ENCODE measurements at regions not wholly inside any gene's neighbourhood (a gene's known extent, or its start where the extent isn't known, plus 50 kb on each side); places are given as distances from the start of the nearest gene placed in this dataset.
"Not testable (repeated sequence)": the region's sequence is repeated elsewhere in the genome, so short reads cannot be mapped to it uniquely, and the experiment has no call there.

DNA sequence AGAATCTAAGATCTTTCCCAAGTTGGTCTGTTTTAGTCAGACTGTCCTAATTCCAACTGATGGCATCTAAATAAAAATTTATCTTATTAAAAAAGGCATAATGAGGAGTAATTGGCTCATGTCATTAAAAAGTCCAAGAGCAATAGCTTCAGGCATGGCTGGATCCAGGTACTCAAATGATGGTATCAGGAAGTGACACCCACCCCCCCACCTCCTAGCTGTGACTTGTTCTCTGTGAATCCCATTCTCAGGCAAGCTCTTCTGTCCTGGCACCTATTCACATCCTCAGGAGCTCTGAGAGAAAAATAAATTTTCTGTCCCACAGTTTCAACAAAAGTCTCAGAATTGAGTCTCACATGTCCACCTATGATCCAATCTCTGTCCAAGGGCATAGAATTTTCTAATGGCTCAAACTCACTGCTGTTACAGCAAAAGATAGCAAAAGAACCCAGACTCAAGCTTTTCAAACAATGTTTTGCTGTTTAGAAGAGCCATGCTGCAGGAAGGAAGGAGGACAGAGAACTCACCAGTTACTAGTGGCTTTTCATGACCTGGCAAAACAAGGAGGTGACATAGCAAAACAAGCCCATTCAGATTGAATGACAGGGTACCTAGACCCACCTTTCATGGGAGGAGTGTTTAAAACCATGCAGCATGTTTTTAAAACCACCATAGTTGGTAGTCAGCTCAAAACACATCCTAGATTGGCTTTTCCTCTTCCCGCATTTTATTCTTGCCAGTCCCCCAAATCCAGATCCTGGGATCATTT lies 496.1 kb downstream of the PREX1 start:
- intact Hi-C loops (cut with DNase I), result no loop called here
- Histone ChIP-seq H3K9me3 (no peaks in the 10 kb centered on the region), H3K4me1 (no peaks in the 10 kb centered on the region), H3K36me3 (ENCODE audit: insufficient read depth in 1 of 2, low read depth in 1 of 2) (no peaks in the 10 kb centered on the region), H3K27me3 (ENCODE audit: insufficient read depth in 3 of 3, low read length in 2 of 3) (no peaks in the 10 kb centered on the region), H3K4me3 (no peak overlapping the region), H3K27ac (no peak overlapping the region)
- WGBS, 3 donors, result 89 to 96% (median 94%) methylated on average over 1 of the region's 1 CpG
- no peak for DNase-seq
- TF ChIP-seq, protein P1, sequence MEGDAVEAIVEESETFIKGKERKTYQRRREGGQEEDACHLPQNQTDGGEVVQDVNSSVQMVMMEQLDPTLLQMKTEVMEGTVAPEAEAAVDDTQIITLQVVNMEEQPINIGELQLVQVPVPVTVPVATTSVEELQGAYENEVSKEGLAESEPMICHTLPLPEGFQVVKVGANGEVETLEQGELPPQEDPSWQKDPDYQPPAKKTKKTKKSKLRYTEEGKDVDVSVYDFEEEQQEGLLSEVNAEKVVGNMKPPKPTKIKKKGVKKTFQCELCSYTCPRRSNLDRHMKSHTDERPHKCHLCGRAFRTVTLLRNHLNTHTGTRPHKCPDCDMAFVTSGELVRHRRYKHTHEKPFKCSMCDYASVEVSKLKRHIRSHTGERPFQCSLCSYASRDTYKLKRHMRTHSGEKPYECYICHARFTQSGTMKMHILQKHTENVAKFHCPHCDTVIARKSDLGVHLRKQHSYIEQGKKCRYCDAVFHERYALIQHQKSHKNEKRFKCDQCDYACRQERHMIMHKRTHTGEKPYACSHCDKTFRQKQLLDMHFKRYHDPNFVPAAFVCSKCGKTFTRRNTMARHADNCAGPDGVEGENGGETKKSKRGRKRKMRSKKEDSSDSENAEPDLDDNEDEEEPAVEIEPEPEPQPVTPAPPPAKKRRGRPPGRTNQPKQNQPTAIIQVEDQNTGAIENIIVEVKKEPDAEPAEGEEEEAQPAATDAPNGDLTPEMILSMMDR (IDR thresholded peaks at IDR 0.05), result no peak
- ATAC-seq, result no peak

DNA sequence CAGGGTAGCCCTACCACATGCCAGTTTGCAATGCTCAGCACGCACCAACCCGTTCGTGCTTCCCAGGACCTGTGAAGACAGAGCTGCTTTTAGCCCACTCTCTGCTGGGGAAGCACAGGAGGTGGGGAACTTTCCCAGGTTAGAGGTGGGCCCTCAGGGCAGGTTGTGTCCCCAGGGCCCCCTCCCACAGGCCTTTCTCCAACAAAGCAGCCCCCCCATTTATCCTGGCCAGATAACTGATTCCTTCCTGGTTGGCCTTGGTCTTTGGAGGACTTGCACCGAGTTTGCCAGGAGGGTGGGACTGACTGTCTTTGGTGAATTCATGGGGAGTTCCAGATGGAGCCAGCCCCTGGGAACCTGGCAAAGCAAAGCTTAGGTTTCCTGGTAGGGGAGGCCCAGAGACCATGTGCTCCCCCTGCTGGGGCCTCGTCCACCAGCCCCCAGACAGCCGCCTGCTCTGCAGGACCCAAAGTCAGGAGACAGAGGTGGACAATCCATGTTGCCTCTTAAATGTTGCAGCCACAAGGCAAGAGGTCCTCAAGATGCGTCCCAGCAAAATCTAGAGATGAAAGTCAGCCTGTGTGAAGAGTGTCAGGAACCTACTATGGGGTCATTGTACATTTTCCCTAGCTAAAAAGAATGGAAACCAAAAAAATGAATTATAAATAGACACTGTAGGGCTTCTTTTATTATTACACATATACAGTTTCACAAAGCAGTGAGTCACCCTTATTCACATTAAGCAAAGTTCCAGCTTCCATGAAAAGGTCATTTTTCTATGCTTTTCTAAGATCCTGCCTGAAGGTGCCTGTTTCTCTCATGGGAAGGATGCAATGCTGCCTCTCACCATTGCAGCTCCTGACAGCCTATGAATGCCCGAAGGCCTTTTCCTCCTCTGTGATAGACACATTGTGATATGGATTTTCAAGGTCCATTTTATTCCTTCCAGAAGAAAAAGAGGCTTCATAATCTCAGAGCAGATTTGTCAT lies 497.8 kb downstream of the PREX1 start:
- H3K27me3 ChIP-seq (ENCODE audit: insufficient read depth in 3 of 3, low read length in 2 of 3), result peaks cover 0 to 3% (median 0%) of the 10 kb centered on the region in 3 donors
- DNase-seq (no peak), ATAC-seq (no peak)
- no peaks in the 10 kb centered on the region for H3K36me3 ChIP-seq (ENCODE audit: insufficient read depth in 1 of 2, low read depth in 1 of 2)
- H3K4me3 ChIP-seq, result no peak overlapping the region
- 68 to 73% (median 69%) methylated on average over 8 of the region's 8 CpGs for WGBS, 3 donors
- H3K4me1 ChIP-seq, result no peaks in the 10 kb centered on the region
- no peaks in the 10 kb centered on the region for H3K9me3 ChIP-seq
- intact Hi-C loops (cut with DNase I), result no loop called here
- TF ChIP-seq, protein P1 (IDR thresholded peaks at IDR 0.05), result no peak
- no peak overlapping the region for H3K27ac ChIP-seq

DNA sequence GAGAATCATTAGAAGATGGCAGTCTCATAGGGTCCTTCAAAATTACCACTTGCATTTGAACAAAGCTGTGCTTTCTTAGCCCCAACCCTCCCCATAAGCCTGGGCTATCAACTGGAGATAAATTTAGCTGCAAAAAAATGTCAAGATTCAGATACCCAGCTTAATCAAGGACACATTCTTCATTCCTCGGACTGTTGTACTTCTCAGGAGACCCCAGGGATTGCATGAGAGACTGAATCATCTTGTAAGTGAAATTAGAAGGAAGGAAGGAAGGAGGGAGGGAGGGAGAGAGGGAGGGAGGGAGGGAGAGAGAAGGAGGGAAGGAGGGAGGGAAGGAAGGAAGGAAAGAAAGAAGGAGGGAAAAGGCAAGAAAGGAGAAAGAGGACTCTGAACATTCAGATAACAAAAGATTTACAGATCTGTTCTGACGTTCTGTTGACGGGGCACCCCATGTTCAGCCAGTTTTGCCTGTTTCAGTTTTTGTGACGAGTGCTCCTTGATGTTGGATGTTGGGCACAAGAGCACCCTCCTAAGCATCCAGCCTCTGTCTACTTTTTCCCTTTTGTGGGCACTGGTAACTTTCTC lies 498.7 kb downstream of the PREX1 start:
- H3K36me3 ChIP-seq (ENCODE audit: insufficient read depth in 1 of 2, low read depth in 1 of 2), result no peaks in the 10 kb centered on the region
- H3K4me1 ChIP-seq, result no peaks in the 10 kb centered on the region
- H3K27ac ChIP-seq, result no peak overlapping the region
- ATAC-seq (no peak), DNase-seq (no peak)
- 67 to 78% (median 78%) methylated on average over 4 of the region's 4 CpGs for WGBS, 3 donors
- intact Hi-C loops (cut with DNase I), result no loop called here
- peaks cover 0 to 3% (median 0%) of the 10 kb centered on the region in 3 donors for H3K27me3 ChIP-seq (ENCODE audit: insufficient read depth in 3 of 3, low read length in 2 of 3)
- no peak overlapping the region for H3K4me3 ChIP-seq
- TF ChIP-seq, protein P1 (IDR thresholded peaks at IDR 0.05), result no peak
- no peaks in the 10 kb centered on the region for H3K9me3 ChIP-seq

DNA sequence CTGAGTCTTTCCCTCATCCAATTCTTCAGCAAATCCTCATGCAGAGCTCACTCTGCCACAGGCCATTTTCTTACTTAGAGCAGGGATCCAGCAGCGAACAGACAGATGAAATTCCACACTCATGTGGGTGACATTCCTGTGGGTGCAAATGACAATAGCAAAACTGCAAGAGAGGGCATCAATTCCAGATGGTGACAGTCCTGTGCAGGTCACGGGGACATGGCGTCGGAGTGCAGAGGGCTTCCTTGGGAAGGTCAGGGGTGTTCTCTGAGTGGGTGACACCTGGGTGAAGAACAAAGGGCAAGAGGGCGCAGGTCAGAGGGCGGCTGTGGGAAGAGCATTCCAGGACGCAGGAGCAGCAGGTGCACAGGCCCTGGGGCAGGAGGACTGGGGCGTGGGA lies 500.0 kb downstream of the PREX1 start:
- H3K4me1 ChIP-seq; intact Hi-C loops (cut with DNase I): not testable (repeated sequence)
- 91 to 95% (median 93%) methylated on average over 7 to 8 of the region's 8 CpGs for WGBS, 3 donors

DNA sequence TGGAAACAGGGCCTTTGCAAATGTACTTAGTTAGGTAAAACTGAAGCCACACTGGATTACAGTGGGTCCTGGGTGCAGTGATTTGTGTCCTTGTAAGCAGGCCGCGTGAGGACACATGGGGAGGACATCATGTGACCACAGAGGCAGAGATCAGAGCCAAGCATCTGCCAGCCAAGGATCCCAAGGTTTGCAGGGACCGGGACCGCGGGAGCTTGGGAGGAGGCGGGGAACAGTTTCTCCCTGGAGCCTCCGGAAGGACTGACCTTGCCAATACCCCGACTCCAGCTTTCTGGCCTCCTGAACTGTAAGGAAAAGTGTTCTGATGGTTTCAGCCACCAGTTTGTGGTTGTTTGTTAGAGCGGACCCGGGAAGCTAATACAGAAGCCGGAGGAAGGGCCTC lies 500.9 kb downstream of the PREX1 start:
- H3K27me3 ChIP-seq (ENCODE audit: insufficient read depth in 3 of 3, low read length in 2 of 3), result peaks cover 0 to 3% (median 0%) of the 10 kb centered on the region in 3 donors
- 25 to 29% (median 29%) methylated on average over 11 of the region's 11 CpGs for WGBS, 3 donors
- no peak overlapping the region for H3K27ac ChIP-seq
- H3K36me3 ChIP-seq (ENCODE audit: insufficient read depth in 1 of 2, low read depth in 1 of 2), result no peaks in the 10 kb centered on the region
- TF ChIP-seq, protein P1 (IDR thresholded peaks at IDR 0.05), result no peak
- H3K4me1 ChIP-seq, result no peaks in the 10 kb centered on the region
- intact Hi-C loops (cut with DNase I), result no loop called here
- DNase-seq (peak in 1 of 2 donors; percentile 70), ATAC-seq (peak in 1 of 4 donors; percentile 37)
- H3K4me3 ChIP-seq, result no peak overlapping the region
- no peaks in the 10 kb centered on the region for H3K9me3 ChIP-seq

More for the DNA sequence above, 500.0 kb downstream of the PREX1 start:
- not testable (repeated sequence) for H3K4me3 ChIP-seq; H3K27me3 ChIP-seq (ENCODE audit: insufficient read depth in 3 of 3, low read length in 2 of 3); H3K9me3 ChIP-seq; H3K27ac ChIP-seq; H3K36me3 ChIP-seq (ENCODE audit: insufficient read depth in 1 of 2, low read depth in 1 of 2); ATAC-seq; DNase-seq
